ENCODE measurements at regions not wholly inside any gene's neighbourhood (a gene's known extent, or its start where the extent isn't known, plus 50 kb on each side); places are given as distances from the start of the nearest gene placed in this dataset.
"Not testable (repeated sequence)": the region's sequence is repeated elsewhere in the genome, so short reads cannot be mapped to it uniquely, and the experiment has no call there.

DNA sequence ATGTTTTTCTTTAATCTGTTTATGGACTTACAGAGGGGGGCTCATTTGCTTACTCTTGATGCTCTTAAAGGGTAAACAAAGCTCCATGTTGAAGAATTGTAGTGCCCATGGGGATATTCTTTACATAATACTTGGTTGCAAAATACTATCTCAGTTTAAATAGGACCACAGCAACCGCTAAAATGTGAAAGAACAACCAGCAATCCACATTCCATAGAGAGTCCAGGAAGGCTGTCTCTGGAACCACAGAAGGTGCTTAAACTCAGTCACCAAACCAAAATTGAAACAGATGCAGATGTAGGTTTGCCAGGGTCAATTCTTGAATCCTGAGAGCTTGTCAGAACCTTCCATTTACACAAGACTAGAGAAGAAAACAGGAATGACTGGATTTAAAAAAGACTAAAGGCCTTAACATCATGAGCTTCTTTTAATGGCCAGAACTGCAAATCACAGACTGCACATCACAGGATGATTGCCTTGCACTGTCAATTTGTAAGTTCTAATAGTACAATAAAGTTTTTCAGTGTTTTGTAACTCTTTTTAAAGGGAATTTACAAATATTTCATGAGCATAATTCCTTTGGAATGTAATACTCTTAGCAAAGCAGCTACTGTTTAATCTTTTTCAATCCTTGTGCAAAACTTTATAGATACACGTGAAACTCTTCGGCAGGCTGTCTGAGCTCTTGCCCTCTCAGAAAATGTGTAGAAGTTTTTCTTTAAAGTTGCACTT is 661.6 kb downstream of the SI start:
- no peak for ATAC-seq
- intact Hi-C loops (cut with DNase I): no loop called here
- no peak for DNase-seq (ENCODE audit: missing footprints)

GRCh38 chr3:164408326-164408725 is 670.0 kb downstream of the SI start:
- intact Hi-C loops (cut with DNase I): no loop called here
- DNase-seq (ENCODE audit: missing footprints) (no peak), ATAC-seq (no peak)

GRCh38 chr3:164407111-164407510 is 671.2 kb downstream of the SI start:
- intact Hi-C loops (cut with DNase I): no loop called here
- no peak for DNase-seq (ENCODE audit: missing footprints)
- no peak for ATAC-seq

DNA sequence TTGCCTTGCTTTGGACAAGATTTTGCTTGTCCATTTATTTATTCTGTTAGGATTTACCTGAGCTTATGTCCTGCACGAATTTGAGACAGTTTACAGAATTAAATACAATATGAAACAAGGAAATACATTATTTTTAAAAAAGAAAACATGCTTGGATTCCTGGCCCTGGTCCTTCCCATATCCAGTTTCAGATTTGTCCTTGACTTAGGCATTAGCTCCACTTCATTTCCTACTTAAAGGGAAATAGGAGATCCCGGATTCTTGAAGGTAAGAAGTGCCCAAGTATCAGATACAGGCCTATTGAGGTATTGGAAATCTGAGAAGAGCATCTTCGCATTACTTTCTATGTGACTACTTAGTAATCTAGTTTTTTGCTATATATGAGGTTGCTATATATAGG is 672.0 kb downstream of the SI start:
- ATAC-seq (no peak), DNase-seq (ENCODE audit: missing footprints) (no peak)
- intact Hi-C loops (cut with DNase I): no loop called here

GRCh38 chr3:164401923-164402322 is 676.4 kb downstream of the SI start:
- DNase-seq (ENCODE audit: missing footprints) (no peak), ATAC-seq (no peak)
- intact Hi-C loops (cut with DNase I): no loop called here

DNA sequence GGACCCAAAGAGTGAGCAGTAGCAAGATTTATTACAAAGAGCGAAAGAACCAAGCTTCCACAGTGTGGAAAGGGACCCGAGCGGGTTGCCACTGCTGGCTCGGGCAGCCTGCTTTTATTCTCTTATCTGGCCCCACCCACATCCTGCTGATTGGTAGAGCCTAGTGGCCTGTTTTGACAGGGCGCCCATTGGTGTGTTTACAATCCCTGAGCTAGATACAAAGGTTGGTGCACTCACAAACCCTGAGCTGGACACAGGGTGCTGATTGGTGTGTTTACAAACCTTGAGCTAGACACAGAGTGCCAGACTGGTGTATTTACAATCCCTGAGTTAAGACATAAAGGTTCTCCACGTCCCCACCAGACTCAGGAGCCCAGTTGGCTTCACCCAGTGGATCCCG is 676.9 kb downstream of the SI start:
- DNase-seq (ENCODE audit: missing footprints); ATAC-seq; intact Hi-C loops (cut with DNase I): not testable (repeated sequence)

- ATAC-seq (no peak), DNase-seq (ENCODE audit: missing footprints) (no peak)
- intact Hi-C loops (cut with DNase I): no loop called here
Measured at GRCh38 chr3:164397462-164397861, 680.8 kb downstream of the SI start.

DNA sequence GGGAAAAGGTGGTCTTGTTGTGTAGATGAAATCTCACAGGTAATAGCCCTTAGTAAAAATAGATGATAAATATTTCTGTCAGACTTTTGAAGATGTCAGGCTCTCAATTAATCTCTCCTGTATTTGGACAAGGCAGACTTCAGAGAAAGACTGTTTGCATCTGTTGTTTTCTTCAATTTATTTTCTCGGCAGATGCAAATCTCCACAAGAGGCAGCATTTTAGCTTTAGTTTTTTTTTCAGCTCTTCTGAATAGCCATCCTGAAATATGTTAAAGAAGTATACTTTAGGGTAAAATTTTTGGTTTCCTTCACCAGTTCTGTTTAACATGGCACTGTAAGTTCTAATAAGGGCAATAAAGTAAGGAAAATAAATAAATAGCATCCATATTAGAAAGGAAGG is 685.1 kb downstream of the SI start:
- no peak for DNase-seq (ENCODE audit: missing footprints)
- intact Hi-C loops (cut with DNase I): no loop called here
- no peak for ATAC-seq

- intact Hi-C loops (cut with DNase I): no loop called here
- DNase-seq (ENCODE audit: missing footprints) (no peak), ATAC-seq (no peak)
Measured at GRCh38 chr3:164390046-164390445, 688.2 kb downstream of the SI start.

- DNase-seq (ENCODE audit: missing footprints) (no peak), ATAC-seq (no peak)
- intact Hi-C loops (cut with DNase I): no loop called here
Measured at GRCh38 chr3:164387236-164387635, 691.1 kb downstream of the SI start.

DNA sequence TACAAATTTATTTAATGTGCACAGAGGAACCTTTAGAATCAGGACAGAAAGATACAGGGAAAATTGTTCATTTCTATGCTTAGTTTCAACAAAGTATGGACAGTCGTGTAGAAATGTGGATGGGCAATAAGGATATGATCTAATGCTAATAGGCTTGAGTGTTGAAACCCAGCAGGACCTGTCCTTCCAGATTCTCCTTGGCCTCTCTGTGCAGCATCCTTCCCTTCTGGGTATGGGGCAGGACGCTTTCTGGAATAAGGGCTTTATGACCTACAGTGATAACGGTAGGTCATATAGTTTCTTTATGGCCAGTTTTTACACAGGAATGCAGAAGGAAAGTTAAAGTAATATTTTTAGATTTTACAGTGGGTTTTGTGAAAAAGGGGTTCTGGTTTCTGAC is 698.1 kb downstream of the SI start:
- intact Hi-C loops (cut with DNase I): no loop called here
- DNase-seq (ENCODE audit: missing footprints) (no peak), ATAC-seq (no peak)

DNA sequence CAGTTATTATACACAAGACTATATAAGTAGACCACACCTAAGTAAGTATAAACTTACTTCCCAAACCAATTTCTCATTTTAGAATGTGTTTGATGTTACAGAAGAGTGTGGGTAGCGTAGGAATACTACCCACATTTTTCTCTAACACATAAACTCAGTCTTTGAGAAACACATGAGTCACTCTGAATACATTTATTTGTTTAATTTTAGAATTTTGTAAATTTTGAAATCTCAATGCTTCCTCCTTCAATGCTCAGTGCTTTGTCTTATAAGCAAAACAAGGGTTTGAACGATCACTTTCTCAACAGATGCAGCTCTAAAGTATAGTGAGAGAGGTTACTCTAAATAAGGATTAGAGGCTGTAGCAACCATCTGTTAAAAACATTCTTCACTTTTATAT is 700.8 kb downstream of the SI start:
- ATAC-seq: no peak
- no peak for DNase-seq (ENCODE audit: missing footprints)
- intact Hi-C loops (cut with DNase I): no loop called here

GRCh38 chr3:164375995-164376394 is 702.3 kb downstream of the SI start:
- no peak for DNase-seq (ENCODE audit: missing footprints)
- intact Hi-C loops (cut with DNase I): no loop called here
- ATAC-seq: no peak

DNA sequence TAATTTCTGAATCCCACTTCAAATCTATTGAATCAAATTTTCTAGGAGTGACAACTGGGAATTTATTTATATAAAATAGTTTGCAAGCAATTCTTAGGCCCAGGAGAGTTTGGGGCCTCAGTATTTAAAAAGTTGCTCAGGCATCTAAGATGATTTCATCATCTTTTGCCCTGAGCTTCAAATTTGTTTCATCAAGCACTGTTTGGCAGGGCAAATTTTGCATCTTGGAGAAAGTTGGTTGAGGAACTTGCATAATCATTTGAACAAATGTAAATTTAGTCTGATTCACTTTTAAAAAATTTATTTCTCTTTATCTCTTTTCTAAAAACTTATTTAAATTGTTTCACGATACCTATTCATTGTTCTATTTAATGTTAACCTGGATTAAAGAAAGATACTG is 702.8 kb downstream of the SI start:
- intact Hi-C loops (cut with DNase I): no loop called here
- ATAC-seq: no peak

DNA sequence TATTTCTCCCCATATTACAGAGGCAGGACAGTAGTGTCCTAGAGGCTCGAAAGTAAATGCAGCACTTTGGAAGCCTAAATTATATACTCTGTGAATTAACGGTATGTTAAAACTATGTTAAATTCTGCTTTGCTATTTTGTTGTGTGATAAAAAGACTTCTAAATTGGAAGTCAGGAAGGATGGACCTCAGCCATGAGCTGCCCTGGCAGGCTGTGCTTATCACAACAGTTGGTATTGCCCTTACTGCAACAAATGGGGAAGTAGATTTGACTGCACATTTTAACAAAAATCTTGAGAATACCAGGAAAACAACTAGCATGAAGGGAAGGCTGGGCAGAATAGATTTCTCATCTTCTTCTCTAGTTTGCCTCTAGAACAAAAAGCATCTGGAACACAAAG is 706.6 kb downstream of the SI start:
- intact Hi-C loops (cut with DNase I): no loop called here
- DNase-seq (ENCODE audit: missing footprints) (no peak), ATAC-seq (no peak)

More for the DNA sequence above, 702.8 kb downstream of the SI start:
- DNase-seq (ENCODE audit: missing footprints): no peak

DNA sequence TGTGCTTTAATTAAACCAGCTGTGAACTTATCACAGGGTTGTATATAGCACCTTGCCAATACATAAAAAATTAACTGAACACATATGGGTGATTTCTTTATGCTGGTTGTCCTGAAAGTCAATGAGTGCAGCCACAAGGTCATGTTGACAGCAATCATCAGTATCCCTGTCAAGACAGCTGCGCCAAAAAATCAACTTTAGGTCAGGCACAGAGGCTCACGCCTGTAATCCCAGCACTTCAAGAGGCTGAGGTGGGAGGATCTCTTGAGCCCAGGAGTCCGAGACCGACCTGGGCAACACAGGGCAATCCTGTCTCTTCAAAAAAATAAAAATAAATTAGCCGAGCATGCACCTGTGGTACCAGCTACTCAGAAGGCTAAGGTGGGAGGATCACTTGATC is 707.3 kb downstream of the SI start:
- intact Hi-C loops (cut with DNase I): no loop called here
- ATAC-seq: peak; percentile 34
- DNase-seq (ENCODE audit: missing footprints): no peak

DNA sequence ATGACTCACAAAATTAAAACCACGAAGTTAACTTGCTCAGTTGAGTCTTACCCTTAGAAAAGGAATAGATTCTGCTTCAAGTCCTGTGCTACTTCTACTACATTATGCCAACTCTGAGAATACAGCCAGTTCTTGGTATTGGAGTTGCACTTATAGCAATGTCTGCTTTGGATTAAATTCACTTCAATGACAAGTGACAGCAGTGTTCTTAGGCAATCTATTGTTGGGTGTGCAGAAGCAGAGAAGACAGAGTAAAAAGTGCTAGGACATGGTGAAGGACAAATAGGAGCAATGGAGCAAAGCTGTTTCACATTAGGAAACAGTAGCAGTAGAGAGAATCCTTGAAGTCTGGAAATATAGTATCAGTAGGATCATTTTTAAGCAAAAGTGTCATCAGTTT is 713.1 kb downstream of the SI start:
- DNase-seq (ENCODE audit: missing footprints) (no peak), ATAC-seq (peak; percentile 75)
- intact Hi-C loops (cut with DNase I): no loop called here

DNA sequence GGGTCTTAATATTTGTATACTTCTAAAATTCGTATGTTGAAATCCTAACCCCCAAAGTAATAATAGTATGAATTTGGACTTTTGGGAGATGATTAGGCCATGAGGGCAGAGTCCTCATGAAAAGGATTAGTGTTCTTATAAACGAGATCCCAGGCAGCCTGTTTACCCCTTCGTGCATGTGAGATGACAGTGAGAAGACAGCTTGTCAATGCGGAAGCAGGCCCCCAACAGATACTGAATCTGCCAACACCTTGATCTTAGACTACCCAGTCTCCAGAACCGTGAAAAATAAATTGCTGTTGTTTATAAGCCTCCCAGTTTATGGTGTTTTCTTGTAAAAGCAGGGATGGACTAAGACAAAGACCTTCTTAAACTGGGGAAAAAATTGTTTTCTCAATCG is 714.2 kb downstream of the SI start:
- intact Hi-C loops (cut with DNase I): no loop called here
- DNase-seq (ENCODE audit: missing footprints) (no peak), ATAC-seq (no peak)

DNA sequence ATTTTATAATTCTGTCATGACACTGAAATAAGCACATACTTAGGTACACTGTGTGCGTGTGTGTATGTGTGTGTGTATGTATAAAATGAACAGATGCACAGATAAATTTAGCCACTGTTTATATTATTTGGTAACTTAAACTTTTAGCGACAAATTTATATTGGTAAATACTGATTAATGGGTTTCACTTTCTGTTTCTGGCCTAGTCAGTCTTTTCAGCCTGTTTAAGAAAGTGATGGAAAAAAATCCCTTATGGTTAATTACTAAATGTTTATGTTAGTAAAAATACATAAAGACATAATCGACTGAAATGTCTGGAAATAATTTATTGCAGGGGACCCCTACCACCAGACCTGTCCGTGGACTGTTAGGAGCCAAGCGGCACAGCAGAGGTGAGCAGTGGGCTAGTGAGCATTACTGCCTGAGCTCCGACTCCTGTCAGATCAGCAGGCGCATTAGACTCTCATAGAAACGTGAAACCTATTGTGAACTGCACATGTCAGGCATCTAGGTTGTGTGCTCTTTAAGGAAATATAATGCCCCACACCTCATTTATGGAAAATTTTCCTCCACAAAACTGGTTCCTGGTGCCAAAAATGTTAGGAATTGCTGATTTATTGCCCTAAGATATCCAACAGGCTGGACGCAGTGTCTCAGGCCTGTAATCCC is 717.4 kb downstream of the SI start:
- intact Hi-C loops (cut with DNase I): no loop called here
- DNase-seq (ENCODE audit: missing footprints) (no peak), ATAC-seq (no peak)

- DNase-seq (ENCODE audit: missing footprints) (no peak), ATAC-seq (no peak)
- intact Hi-C loops (cut with DNase I): no loop called here
Measured at GRCh38 chr3:164360078-164360578, 718.2 kb downstream of the SI start.

- no peak for ATAC-seq
- no peak for DNase-seq (ENCODE audit: missing footprints)
- intact Hi-C loops (cut with DNase I): no loop called here
Measured at GRCh38 chr3:164352991-164353390, 725.3 kb downstream of the SI start.
